Activated T-cell treated with anti-CD3 and anti-CD28 coated beads, Interleukin-2, amount 50 U/mL, for 24 hours (primary cell): ENCODE measurements at regions not wholly inside any gene's neighbourhood (a gene's known extent, or its start where the extent isn't known, plus 50 kb on each side); places are given as distances from the start of the nearest gene placed in this dataset.
"Not testable (repeated sequence)": the region's sequence is repeated elsewhere in the genome, so short reads cannot be mapped to it uniquely, and the experiment has no call there.

Experiments used
- DNase-seq: peaks from one replicate; pipeline ENCODE4 v3.0.0-alpha.2; 2020
- H3K27ac Mint-ChIP-seq: 2 replicates; pipeline ENCODE4 v1.8.0; 2020; ENCODE audit warnings: mild to moderate bottlenecking, mixed read lengths
- H3K27me3 Mint-ChIP-seq: 2 replicates; pipeline ENCODE4 v1.8.0; 2020; ENCODE audit warnings: mixed read lengths
- H3K36me3 Mint-ChIP-seq: 2 replicates; pipeline ENCODE4 v1.8.0; 2020; ENCODE audit warnings: low read depth, mixed read lengths
- H3K4me1 Mint-ChIP-seq: 2 replicates; pipeline ENCODE4 v1.8.0; 2020; ENCODE audit warnings: low read depth, mixed read lengths
- H3K4me3 Mint-ChIP-seq: 2 replicates; pipeline ENCODE4 v1.8.0; 2020; ENCODE audit warnings: mild to moderate bottlenecking, moderate library complexity, mixed read lengths
- H3K9me3 Mint-ChIP-seq: 2 replicates; pipeline ENCODE4 v1.8.0; 2020; ENCODE audit warnings: mixed read lengths

DNA sequence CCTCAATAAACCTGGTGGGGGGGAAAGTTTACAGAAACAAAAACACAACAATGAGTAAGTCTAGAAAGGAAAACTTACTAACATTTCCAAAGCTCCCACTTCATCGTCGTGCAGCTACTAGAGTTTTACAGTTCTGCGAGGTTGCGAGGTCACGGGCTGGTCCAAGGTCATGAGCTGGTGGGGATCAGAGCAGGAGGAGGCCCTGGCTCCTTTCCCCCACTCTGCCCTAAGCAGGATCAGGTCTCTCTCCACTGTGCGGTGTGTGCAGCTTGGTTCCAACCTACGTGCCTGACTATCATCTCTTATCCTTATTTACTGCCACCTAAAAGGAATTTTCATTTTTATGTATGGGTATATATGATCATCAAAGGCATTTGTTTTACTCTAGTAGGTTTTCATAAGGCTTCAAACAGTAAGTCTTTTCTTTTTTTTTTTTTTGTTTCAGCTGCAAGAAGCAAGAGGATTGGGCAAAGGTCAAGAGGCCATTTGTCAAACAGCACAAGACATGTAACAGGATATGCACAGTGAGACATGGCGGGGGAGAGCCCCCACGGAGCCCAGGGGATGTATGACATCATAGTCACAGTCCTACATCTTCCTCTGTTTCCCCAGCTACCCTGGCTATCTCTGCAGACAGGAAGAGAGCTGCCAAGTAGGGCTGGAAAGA lies 76.6 kb upstream of the POMP start:
- Mint-ChIP-seq H3K36me3 (no peaks in the 10 kb centered on the region), H3K27me3 (peaks cover 3% of the 10 kb centered on the region), H3K4me1 (peaks cover 20% of the 10 kb centered on the region), H3K9me3 (no peaks in the 10 kb centered on the region), H3K27ac (no peak overlapping the region), H3K4me3 (no peak overlapping the region)
- no peak for DNase-seq

- no peak for DNase-seq
- no peak overlapping the region for H3K4me3 Mint-ChIP-seq
- H3K4me1 Mint-ChIP-seq = peaks cover 20% of the 10 kb centered on the region
- no peaks in the 10 kb centered on the region for H3K36me3 Mint-ChIP-seq
- no peak overlapping the region for H3K27ac Mint-ChIP-seq
- H3K27me3 Mint-ChIP-seq = peaks cover 3% of the 10 kb centered on the region
- no peaks in the 10 kb centered on the region for H3K9me3 Mint-ChIP-seq
Measured at GRCh38 chr13:28581451-28581850, 77.5 kb upstream of the POMP start.

- no peak overlapping the region for H3K27ac Mint-ChIP-seq
- H3K4me1 Mint-ChIP-seq = peaks cover 14% of the 10 kb centered on the region
- H3K9me3 Mint-ChIP-seq = no peaks in the 10 kb centered on the region
- no peak overlapping the region for H3K4me3 Mint-ChIP-seq
- DNase-seq = no peak
- H3K36me3 Mint-ChIP-seq = no peaks in the 10 kb centered on the region
- peaks cover 5% of the 10 kb centered on the region for H3K27me3 Mint-ChIP-seq
Measured at GRCh38 chr13:28579736-28580135, 79.2 kb upstream of the POMP start.

GRCh38 chr13:28579322-28579721 lies 79.6 kb upstream of the POMP start:
- no peak for DNase-seq
- Mint-ChIP-seq H3K4me3 (no peak overlapping the region), H3K4me1 (peaks cover 18% of the 10 kb centered on the region), H3K27ac (no peak overlapping the region), H3K36me3 (no peaks in the 10 kb centered on the region), H3K9me3 (peaks cover 2% of the 10 kb centered on the region), H3K27me3 (peaks cover 5% of the 10 kb centered on the region)

- DNase-seq = no peak
- peaks cover 5% of the 10 kb centered on the region for H3K27me3 Mint-ChIP-seq
- H3K4me1 Mint-ChIP-seq = peaks cover 17% of the 10 kb centered on the region
- no peak overlapping the region for H3K4me3 Mint-ChIP-seq
- no peak overlapping the region for H3K27ac Mint-ChIP-seq
- H3K36me3 Mint-ChIP-seq = no peaks in the 10 kb centered on the region
- H3K9me3 Mint-ChIP-seq = peaks cover 5% of the 10 kb centered on the region
Measured at GRCh38 chr13:28576067-28576466, 81.1 kb upstream of the FLT1 start.

GRCh38 chr13:28575200-28575599 lies 80.3 kb upstream of the FLT1 start:
- no peaks in the 10 kb centered on the region for H3K36me3 Mint-ChIP-seq
- no peak for DNase-seq
- H3K4me3 Mint-ChIP-seq = no peak overlapping the region
- H3K27me3 Mint-ChIP-seq = peaks cover 5% of the 10 kb centered on the region
- peaks cover 5% of the 10 kb centered on the region for H3K9me3 Mint-ChIP-seq
- peak overlapping the region; percentile 93 for H3K27ac Mint-ChIP-seq
- H3K4me1 Mint-ChIP-seq = peaks cover 17% of the 10 kb centered on the region

GRCh38 chr13:28574617-28575142 lies 79.8 kb upstream of the FLT1 start:
- H3K4me3 Mint-ChIP-seq = no peak overlapping the region
- peak; percentile 42 for DNase-seq

DNA sequence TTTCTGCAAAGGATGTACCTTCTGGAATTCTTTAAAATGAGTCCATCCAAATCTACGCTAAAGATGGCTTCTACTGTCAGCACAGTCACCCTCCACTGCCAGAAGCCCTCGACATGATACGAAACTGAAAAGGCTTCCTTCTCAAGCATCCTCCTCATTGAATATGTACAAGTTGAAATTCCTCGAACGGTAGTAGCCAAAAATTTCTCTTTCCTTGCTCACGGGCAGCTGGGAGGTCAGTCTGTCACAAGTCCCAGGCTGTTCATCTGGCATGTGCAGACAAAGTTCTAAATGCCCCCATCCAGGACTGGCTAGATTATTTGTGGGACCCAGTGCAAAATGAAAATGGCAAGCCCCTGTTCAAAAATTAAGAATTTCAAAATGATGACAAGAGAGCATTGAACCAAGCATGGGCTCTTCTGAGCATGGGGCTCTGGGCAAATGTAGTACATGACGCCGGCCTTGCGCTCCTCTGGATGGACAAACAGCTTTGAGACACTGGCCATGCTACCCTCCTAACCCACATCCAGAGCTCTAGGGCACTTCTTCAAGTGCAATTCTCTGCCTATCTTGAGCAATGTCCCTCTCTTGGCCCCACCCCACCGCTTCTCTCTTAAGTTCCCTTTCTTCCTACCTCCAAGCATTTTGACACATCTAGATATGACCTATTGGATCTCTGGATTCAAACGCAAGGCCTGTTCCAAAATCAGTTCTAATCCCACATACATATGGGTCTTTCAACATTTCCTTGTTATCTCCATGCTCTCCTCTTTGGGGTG lies 78.9 kb upstream of the FLT1 start:
- peak overlapping the region; percentile 93 for H3K27ac Mint-ChIP-seq
- peaks cover 5% of the 10 kb centered on the region for H3K9me3 Mint-ChIP-seq
- H3K4me3 Mint-ChIP-seq = no peak overlapping the region
- H3K36me3 Mint-ChIP-seq = no peaks in the 10 kb centered on the region
- H3K4me1 Mint-ChIP-seq = peaks cover 17% of the 10 kb centered on the region
- peaks cover 5% of the 10 kb centered on the region for H3K27me3 Mint-ChIP-seq
- no peak for DNase-seq

More at GRCh38 chr13:28574617-28575142, 79.8 kb upstream of the FLT1 start:
- peaks cover 5% of the 10 kb centered on the region for H3K9me3 Mint-ChIP-seq
- peaks cover 5% of the 10 kb centered on the region for H3K27me3 Mint-ChIP-seq
- peak overlapping the region; percentile 93 for H3K27ac Mint-ChIP-seq
- no peaks in the 10 kb centered on the region for H3K36me3 Mint-ChIP-seq
- H3K4me1 Mint-ChIP-seq = peaks cover 17% of the 10 kb centered on the region

DNA sequence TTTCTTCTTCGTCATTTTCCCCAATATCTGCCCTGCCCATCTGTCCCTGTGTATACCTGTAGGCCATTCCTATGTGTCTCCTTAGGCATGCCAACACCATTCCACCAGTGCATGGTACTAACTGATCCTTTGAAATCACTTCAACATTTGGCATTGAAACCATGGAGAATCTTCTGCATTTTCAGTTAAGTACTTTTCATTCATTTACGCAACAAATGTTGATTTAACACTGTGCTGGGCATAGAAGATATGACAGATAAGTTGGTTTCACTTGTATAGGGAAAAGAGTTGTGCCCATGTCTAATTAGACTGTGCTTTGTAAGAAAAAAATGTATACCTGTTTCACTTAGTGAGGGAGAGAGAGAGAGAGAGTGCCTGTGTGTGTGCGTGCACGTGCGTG lies 77.9 kb upstream of the FLT1 start:
- no peaks in the 10 kb centered on the region for H3K36me3 Mint-ChIP-seq
- no peak for DNase-seq
- no peak overlapping the region for H3K27ac Mint-ChIP-seq
- H3K4me3 Mint-ChIP-seq = no peak overlapping the region
- peaks cover 17% of the 10 kb centered on the region for H3K4me1 Mint-ChIP-seq
- H3K9me3 Mint-ChIP-seq = peaks cover 5% of the 10 kb centered on the region
- peaks cover 5% of the 10 kb centered on the region for H3K27me3 Mint-ChIP-seq

- not testable (repeated sequence) for DNase-seq, H3K9me3 Mint-ChIP-seq, H3K27ac Mint-ChIP-seq, H3K4me3 Mint-ChIP-seq, H3K36me3 Mint-ChIP-seq, H3K27me3 Mint-ChIP-seq
- peaks cover 17% of the 10 kb centered on the region for H3K4me1 Mint-ChIP-seq
Measured at GRCh38 chr13:28570356-28570755, 75.4 kb upstream of the FLT1 start.

DNA sequence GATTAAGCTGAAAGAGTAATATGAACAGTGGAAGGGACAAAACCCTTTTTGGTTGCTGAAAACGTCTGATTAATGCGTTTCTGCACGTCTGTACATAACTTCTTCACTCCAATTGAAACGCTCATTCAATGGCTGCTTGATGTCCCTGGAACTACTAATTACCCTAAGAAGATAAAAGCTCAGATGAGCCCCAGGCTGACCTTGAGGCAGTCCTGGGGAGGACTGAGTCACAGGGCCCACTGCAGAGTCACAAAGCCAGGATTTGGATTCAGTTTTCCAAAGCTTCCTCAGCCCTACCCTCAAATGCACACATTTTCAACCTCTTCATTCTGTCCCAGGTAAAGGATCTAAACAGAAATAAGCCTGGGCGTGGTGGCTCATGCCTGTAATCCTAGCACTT lies 75.0 kb upstream of the FLT1 start:
- no peak for DNase-seq
- H3K27ac Mint-ChIP-seq = no peak overlapping the region
- no peaks in the 10 kb centered on the region for H3K36me3 Mint-ChIP-seq
- H3K27me3 Mint-ChIP-seq = peaks cover under 1% of the 10 kb centered on the region
- peaks cover 5% of the 10 kb centered on the region for H3K9me3 Mint-ChIP-seq
- H3K4me1 Mint-ChIP-seq = peaks cover 12% of the 10 kb centered on the region
- H3K4me3 Mint-ChIP-seq = no peak overlapping the region

DNA sequence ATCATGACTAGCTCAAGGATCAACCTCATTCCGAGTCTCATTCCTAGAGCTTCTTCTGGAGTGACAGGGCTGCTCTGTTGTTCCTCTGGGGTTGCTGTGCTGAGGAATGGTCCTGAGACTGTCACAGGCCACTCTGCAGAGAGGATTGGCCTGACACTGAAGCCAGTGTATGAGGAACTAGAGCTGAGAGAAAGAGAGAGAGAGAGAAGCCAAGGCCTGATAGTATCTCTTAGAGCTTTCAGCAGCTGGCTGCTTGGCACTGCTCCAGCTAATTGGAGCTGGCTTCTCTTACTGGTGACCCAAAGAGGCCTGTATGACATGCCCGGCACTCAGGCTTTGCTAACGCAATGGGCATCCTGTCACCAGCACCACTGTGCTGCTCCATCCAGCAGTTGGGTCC lies 73.4 kb upstream of the FLT1 start:
- H3K27me3 Mint-ChIP-seq = no peaks in the 10 kb centered on the region

DNA sequence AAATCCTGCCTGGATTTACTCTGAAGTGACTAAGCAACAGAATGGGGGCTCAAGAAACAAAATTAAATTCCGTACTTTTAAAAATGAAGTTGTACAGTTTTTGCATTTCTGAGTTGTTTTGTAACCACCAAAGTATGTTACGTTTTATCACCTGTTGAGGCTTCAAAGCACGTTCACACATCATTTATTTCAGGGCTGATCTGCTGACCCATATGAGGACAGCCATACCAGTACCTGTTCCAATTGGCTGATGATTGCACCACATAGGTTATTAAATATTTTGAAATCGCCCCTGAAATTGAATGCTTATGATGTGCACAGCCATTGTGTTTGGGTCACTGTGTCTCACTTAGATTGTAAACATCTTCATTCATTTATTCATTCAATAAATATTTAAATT lies 72.0 kb upstream of the FLT1 start:
- no peak for DNase-seq
- Mint-ChIP-seq H3K27ac (no peak overlapping the region), H3K27me3 (no peaks in the 10 kb centered on the region), H3K36me3 (no peaks in the 10 kb centered on the region), H3K4me3 (no peak overlapping the region), H3K4me1 (no peaks in the 10 kb centered on the region), H3K9me3 (no peaks in the 10 kb centered on the region)

More for the DNA sequence above, 73.4 kb upstream of the FLT1 start:
- no peak overlapping the region for H3K4me3 Mint-ChIP-seq
- DNase-seq = no peak
- no peaks in the 10 kb centered on the region for H3K9me3 Mint-ChIP-seq
- no peak overlapping the region for H3K27ac Mint-ChIP-seq
- H3K4me1 Mint-ChIP-seq = no peaks in the 10 kb centered on the region
- no peaks in the 10 kb centered on the region for H3K36me3 Mint-ChIP-seq

DNA sequence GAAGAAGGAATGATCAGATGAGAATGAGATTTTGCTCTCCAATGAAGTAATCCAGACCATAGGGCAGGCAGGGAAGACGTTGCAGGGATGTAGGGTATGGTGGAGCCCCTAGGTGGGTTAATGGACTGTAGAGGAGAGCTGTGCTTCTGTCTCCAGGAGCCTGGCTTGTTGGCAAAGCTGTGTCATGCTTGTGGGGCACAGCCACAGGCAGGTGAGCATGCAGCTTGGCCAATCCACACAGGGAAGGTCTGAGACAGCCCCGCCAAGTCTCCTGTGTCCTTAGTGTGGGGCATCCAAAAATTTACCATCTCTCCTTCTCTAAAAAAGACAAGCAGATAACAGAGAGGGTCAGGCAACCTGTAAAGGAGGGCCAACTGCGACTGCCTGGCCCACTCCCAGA lies 71.4 kb upstream of the FLT1 start:
- Mint-ChIP-seq H3K4me1 (no peaks in the 10 kb centered on the region), H3K36me3 (no peaks in the 10 kb centered on the region), H3K4me3 (no peak overlapping the region), H3K27me3 (no peaks in the 10 kb centered on the region), H3K9me3 (no peaks in the 10 kb centered on the region), H3K27ac (no peak overlapping the region)
- no peak for DNase-seq

DNA sequence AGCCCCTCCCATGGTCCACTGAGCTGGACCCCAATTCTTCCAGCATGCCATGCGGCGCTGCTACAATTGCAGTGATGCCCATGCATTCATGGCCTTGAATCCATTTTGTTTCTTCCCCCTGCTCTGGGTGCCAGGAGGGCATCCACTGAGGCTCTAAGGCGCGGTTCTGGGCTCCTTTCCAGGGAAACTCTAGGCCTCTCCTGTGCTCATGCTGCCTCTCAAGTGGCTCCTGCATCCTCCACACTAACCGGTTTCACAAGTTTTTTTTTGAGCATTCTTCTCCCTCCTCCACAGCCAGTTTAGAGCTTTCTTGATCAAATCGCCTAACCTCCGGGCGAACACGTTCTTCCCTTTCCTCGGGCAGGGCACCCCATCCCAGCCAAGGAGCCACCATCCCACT lies 69.1 kb upstream of the FLT1 start:
- no peaks in the 10 kb centered on the region for H3K36me3 Mint-ChIP-seq
- no peaks in the 10 kb centered on the region for H3K9me3 Mint-ChIP-seq
- no peak for DNase-seq
- no peak overlapping the region for H3K27ac Mint-ChIP-seq
- H3K27me3 Mint-ChIP-seq = peaks cover 5% of the 10 kb centered on the region
- H3K4me3 Mint-ChIP-seq = no peak overlapping the region
- H3K4me1 Mint-ChIP-seq = no peaks in the 10 kb centered on the region
